ENCODE measurements at regions not wholly inside any gene's neighbourhood (a gene's known extent, or its start where the extent isn't known, plus 50 kb on each side); places are given as distances from the start of the nearest gene placed in this dataset.
A peak's percentile ranks its signal among the peaks of the same experiment; 100 is the strongest.

DNA sequence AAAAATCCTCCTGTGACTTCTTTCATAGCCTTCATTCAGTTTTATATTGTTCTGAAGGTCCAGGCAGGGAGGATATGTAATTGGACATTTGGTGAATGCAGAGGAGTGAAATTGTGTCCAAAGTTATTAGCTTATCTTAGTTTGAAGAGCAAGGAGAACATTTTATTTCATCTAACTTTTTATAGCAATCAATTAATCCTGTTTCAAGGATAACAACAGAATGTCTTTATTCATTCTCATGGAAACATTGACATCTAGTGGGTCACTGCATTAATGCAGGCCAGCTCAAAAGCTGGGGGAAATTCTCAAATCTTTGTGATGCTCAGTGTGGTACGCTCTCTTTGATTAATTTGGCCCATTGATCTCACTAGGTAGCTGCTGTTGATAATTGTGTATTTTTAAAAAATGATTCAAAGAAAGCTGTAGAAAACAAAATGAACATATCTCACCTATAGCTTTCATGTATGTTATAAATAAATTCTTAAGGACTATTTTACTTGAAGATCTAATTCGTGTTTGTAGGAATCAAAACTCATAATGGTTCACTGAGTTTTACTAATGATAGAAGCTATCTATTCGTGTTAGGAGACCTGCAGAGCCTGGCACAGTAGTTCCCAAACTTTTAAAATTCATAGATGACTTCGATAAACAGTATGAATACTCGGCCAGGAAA, 150.8 kb upstream of the KCNMB2 start:
- DNase-seq (ENCODE audit: low read depth): peak; percentile 27

DNA sequence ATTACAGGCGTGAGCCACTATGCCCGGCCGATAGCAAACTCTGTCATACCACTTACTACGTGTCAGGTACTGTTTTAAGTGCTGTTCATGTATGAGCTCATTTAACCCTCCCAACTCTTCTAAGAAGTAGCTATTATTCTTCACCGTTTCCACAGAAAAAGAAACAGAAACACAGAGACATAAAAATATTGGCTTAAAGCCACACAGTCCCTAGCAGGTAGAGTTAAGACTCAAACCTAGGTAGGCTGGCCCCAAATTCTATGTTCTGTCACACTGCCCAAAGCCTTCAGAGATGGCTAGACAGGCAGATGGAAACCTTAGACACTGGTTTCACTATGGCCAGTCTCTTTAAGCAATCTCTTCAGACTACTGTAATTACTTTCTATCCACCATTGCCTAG, 149.8 kb upstream of the KCNMB2 start:
- DNase-seq (ENCODE audit: low read depth): no peak

DNA sequence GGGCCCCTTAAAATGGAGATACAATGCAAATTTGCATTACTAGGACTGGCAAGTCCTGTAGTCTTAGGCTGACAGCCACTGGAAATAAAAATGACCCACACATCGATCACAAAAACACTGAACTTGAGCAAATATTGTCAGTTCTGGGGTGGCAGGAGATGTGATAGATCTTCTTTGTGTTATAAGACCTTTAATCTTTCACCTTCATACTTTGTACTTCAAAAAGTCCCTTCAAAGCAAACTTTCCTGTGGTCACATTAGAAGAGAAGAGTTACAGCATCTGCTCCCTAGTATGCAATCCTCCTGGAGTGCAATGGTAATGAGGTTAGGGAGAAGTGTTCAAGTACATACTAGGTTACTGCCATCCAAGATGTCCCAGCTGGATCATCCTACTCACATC, 149.4 kb upstream of the KCNMB2 start:
- DNase-seq (ENCODE audit: low read depth): no peak

DNA sequence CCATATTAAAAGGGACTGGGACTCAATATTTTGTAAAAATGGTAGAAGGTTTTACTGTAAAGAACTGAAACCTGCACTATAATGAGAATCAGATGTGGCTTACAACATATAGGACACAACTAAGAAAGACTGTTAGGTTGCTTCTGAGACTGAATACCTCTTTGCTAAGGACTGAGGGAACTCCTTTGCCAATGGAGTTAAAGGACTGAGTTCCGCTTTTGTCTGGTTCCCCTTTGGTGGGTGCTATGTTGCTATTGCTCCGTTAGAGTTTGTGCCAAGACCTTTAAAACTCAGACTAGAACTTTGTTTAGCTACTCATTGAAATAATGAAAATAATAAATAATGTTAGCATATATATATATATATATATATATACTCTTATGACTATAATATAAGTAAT, 147.8 kb upstream of the KCNMB2 start:
- no peak for DNase-seq (ENCODE audit: low read depth)

DNA sequence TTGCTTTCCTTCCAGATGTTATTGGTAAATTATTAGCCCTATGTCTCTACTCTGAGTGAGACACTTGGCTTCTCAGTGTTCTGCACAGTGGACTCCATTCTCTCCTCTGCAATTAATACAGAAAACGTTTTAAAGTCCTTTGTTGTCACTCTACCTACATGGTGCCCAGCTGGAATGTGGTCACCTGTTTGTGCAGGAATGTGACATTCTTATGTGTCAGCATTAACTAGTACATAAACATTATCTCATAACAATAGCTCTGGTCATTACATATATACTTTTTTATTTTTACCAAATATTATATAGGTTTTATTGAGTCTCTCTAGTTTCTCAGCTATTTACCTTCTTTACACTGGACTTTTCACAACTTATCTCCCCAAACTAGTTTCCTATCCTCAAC, 147.0 kb upstream of the KCNMB2 start:
- DNase-seq (ENCODE audit: low read depth): no peak

DNA sequence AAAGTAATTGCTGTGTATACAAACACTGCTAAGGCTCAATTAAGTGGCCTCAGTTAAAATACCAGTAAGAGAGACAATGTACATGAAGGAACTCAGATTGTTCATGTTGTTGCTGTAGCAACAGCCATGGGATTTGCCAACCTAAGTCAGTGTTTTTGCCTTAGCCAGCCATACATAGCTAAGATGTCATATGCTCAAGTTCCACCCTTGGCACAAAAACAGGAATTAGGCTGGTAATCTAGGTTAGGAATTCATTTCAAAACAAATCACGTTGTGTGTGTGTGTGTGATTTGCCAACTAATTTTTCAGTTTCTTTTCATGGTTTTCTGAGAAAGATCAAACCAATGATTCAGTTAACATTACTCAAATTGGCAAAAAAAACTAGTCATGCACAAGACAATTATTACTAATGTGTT, 143.7 kb upstream of the KCNMB2 start:
- no peak for DNase-seq (ENCODE audit: low read depth)

DNA sequence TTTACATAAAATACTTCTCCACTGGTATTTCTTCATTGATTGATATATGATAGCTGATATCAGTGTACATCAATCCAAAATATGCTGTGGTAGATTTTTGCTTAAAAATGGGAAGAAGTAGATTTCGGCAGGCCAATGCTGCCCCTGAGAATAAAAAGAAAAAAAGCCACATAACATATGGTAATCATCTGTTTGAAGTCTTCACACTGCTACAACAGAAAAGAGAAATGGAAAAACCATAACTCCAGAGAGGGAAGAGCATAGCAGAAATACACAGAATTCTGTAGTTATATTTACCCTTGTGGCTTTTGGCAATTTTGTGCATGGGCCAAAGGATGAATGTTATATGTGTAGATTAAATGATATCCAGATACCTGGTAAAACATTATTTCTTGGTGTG, 143.1 kb upstream of the KCNMB2 start:
- no peak for DNase-seq (ENCODE audit: low read depth)

DNA sequence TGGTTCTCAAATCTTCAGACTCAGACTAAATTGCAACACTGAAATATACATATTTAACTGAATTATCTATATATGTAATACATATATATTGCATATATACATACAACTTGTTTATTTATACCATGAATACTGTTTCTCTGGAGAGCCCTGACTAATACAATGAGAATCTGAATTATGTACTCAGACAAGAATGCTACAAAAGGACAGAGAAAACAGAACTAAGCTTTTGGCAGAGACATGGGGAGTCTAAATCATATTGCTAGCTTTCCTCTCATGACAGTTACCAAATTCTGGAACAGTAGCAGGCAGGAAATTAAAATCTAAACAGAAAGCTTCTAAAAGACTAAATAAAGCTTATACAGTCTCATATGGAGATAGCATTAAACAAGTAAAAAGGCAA, 142.4 kb upstream of the KCNMB2 start:
- peak; percentile 8 for DNase-seq (ENCODE audit: low read depth)

DNA sequence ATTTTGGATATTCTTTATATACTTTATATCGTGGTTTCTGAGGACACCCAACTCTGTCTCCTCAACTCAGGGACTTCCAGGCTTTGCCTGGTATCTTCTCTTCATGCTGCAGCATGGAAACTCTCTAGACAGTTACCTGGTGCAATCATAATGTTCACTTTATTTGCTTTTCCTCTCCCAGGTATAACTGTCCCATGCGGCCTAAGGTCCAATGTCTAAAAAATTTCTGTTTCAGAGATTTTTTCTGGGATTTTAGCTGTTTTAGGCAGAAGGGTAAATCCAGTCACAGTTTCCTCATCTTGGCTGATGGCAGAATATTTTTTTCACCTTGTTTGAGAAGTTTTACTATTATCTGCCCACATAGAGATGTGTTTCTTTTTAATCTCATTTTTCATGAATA, 139.9 kb upstream of the KCNMB2 start:
- DNase-seq (ENCODE audit: low read depth): no peak

DNA sequence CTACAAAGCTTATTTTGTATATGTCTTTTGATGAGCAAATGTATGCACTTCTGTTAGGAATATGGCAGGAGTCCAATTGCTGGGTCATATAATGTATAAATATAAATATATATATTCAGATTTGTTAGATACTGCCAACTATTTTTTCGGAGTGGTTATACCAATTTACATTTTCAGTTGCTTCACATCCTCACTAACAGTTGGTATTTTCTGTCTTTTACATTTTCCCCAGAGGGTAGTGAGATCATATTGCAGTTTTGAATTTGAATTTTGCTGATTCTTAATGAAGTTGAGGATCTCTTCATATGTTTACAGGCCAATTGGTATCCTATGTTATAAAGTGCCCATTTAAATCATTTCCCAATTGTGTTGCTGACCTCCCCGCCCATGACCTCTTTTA, 139.0 kb upstream of the KCNMB2 start:
- no peak for DNase-seq (ENCODE audit: low read depth)

DNA sequence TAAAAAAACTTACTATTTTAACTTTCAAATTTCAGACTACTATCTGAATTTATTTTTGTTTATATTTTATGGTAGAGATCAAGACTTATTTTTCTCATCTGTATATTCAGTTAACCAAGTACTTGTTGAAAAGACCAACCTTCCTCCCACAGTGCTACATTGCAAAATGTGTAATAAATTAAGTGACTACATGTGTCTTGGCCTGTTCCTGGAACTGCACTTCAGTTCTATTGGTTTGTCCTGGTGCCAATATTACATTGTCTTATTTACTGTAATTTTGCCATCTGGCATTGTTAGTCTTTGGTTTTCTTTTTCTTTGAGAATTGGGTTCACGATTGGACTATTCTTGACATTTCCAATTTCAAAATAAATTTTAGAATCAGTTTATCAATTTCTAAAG, 138.4 kb upstream of the KCNMB2 start:
- DNase-seq (ENCODE audit: low read depth): no peak

DNA sequence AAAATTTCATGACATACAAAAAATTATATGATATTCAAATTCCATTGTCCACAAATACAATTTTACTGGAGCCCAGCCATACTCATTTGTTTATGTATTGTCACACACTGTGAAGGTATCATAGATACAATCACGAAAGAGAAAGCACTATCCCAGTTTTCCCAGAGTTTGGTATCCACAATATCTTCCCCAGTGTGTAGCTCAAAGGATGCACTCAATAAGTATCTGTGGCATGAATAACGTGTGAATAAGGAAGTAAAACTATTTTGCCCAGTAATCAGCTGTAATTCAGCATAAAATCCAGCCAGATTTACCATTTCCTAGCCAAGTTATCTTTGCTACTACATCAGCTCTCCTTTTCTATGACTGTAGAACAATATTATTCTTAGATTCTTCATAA, 131.3 kb upstream of the KCNMB2 start:
- DNase-seq (ENCODE audit: low read depth): no peak

DNA sequence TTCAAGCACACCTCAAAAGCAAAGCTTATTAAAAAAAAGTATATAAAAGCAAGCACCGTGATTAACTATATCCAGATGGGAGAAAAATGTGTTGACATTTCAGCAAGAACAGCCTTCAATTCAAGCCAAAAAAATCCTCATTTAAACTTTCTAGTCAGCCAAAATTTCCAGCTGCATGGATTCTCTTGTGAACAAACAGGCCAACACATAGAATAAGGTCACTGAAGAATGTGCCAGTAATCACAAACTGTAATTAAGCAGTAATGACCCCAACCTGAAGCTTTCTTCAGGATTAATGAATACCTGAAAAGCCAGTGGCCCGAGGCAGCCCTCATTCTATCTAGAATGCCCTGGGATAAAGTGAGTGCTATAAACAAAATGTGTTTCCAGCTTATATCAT, 130.7 kb upstream of the KCNMB2 start:
- DNase-seq (ENCODE audit: low read depth): no peak

DNA sequence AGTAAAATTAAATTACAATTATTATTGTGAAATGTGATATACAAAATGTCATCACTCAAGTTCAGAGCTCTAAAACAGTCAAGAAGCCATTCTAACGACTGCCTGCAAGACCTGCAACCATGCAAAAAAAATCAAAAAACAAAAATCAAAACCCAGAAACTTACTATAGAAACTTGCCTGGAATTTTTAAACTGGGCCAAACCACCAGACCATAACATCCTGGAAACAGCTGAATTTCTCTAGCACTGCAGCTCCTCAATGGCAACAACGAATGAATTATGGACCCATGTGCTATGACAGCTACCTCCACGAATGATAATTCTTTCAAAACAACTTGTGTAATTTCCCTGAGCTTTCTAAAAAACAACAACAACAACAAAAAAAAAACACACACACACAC, 130.0 kb upstream of the KCNMB2 start:
- no peak for DNase-seq (ENCODE audit: low read depth)

DNA sequence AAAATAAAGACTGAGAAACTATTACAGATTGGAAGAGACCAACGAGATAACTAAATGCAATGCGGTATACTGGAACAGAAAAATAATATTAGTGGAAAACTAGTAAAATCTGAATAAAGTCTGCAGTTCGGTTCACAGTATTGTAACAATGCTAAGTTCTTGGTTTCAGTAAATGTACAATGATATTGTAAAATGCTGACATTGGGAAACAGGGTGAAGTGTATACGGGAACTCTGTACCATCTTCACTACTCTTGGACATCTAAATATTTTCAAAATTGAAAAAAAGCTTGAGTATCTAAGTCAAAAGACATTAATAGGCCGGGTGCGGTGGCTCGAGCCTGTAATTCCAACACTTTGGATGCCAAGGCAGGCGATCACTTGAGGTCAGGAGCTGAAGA, 120.9 kb upstream of the KCNMB2 start:
- DNase-seq (ENCODE audit: low read depth): no peak

DNA sequence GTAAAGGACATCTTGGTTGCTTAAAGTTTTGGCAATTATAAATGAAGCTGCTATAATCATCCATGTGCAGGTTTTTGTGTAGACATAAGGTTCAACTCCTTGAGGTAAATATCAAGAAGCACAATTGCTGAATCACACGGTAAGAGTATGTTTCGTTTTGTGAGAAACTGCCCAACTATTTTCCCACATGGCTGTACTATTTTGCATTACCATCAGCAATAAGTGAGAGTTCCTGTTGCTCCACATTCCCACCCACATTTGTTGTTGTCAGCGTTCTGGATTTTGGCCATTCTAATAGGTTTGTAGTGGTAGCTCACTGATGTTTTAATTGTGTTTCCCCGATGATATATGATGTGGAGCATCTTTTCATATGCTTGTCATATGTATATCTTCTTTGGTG, 118.5 kb upstream of the KCNMB2 start:
- no peak for DNase-seq (ENCODE audit: low read depth)

DNA sequence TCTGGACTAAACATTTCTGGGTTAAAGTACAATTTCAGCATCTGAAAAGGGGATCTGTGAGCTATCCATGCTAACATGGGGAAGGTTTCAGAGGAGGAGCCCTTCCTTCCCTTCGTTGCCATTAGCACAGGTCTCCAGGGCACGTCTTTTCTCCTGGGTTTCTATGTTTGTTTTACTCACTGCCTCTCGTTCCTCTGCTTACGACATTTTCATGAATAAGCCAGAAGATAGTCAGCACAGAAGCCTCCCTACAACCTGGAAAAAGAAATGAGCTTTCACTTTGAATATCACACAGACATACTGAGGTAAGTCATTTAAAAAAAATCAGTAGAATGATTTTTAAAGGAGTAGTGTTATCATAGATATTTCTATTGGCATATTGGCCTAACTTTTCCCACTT, 117.2 kb upstream of the KCNMB2 start:
- no peak for DNase-seq (ENCODE audit: low read depth)

DNA sequence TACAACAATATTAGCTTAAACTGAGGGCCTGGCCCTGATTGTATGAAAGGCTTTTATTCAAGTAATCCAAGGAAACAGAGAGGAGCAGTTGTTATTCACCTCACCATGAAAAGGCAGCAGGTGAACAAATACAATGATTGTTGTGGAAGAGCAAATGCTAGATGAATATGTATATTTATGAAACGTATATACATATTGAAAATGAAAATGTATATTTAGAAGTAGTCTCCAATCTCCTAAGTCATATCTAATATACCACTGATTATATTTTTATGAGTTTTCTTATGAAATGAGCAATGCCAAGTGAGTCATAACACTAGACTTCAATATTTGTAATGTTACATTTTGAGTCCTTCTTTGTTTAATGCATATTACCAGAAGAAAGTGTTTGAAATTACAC, 116.2 kb upstream of the KCNMB2 start:
- DNase-seq (ENCODE audit: low read depth): no peak

DNA sequence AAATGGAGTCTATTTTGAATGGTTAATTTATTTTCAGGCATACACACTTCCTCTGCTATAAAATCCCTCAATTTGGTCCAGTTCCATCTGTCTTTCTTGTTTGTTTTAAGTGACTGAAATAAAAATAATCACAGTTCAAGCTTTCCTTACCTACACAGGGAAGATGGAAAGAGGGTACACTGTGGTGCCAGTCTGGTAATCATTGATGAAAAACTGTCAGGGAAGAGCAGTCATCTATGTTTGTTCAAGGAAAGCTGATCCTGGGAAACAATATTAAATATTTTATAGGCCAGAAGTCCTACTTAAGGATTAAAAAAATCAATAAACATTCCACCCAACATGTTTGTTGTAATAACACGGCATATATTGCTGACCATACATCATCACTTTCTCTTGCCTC, 115.2 kb upstream of the KCNMB2 start:
- DNase-seq (ENCODE audit: low read depth): no peak

DNA sequence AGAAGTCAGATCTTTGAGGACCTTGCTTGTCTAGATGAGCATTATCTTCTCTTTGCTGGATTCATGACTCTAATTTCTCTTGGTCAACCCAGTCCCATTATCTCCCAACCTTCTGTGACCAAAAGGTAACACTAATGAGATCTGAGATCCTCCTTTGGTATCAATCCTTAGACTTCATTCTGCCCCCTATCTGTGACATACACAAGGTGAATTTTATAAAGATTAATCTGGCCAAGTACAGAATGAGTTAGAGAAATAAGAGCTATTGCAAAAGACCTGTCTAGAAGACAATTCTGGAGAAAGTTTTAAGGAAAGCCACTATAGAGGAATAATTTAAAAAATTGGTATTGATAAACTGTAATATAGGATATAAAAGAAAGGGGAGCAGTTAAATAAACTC, 113.8 kb upstream of the KCNMB2 start:
- DNase-seq (ENCODE audit: low read depth): no peak

DNA sequence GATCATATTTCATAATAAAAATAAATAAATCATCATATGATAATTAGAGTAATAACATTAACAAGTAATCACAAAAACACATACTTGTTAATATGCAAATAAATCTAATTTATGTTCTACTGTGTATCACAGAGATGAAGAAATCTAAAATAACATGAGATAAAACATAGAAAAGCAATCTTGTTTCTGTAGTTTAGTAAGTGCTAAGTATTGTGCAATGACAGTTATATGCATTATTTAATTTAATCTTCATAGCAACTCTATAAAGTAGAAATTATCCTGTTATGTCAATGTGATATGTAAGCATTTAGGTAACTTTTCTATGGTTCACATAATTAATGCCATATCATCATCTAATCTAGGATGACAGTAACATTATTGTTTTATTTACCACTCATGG, 108.2 kb upstream of the KCNMB2 start:
- no peak for DNase-seq (ENCODE audit: low read depth)

DNA sequence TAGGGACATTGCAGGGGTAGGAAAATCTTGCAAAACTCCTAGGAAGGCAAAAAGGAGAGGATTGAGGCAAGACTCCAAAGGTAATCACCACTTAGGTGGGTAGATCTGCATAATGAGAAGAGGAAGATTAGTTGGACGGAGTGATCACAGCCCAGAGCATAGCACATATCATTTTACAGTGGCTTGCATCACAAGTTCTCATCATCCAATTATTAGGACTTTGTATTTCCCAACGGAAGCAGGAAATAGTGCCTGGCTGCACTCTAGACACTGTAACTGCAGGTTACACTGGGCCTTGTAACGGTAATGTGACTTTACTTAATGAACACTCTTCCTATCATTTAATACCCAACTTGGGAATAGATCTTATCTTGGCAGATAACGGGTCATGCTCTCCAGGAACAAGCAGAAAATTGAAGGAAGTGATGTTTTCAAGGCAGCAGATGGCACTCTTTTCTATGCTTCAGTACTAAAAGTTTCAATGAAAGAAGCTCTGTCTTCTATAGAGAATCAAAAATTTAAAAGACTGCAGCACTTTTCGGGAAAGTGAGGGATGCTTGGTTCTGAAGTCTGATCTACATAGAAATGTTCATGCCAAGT, 101.9 kb upstream of the KCNMB2 start:
- DNase-seq (ENCODE audit: low read depth): no peak

DNA sequence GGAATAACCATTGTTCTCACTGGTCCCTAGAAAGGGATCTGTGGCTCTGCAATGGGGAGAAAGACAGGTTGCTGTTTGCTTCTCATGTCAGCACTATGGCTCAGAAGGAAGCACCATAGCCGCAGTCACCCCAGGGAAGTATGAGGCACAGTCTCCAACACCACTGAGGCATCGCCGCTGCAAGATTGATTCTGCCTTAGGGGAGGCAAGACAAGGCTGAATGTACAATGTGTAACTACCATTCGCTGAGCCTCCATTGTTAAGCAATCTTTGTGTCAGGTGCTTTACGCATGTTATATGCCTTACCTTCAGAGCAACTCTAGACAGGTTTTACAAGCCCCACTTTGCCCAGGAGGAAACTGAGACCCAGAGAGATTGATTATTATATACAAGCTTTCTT, 100.7 kb upstream of the KCNMB2 start:
- no peak for DNase-seq (ENCODE audit: low read depth)

DNA sequence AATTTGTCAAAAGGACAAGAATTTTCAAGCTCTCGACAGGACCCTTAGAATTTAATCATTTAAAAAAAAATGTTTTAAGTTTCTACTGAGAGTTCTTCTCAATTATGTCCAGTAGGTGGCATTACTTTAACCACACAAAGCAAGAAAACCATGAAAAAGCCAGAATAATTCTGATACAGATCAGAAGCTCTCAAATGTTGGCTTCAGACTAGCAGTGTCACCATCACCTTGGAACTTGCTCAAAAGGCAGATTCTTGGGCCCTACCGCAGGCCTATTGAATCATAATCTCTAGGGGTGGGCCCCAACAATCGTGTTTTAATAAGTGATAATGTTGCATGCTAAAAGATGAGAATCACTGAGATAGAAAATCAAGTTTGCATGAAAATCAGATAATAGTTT, 99.5 kb upstream of the KCNMB2 start:
- no peak for DNase-seq (ENCODE audit: low read depth)

Measured in Daoy (cell line).